Islet precursor cell (in vitro differentiated cells): ENCODE measurements at regions not wholly inside any gene's neighbourhood (a gene's known extent, or its start where the extent isn't known, plus 50 kb on each side); places are given as distances from the start of the nearest gene placed in this dataset.

ENCODE experiments used
- DNase-seq: peaks from one replicate; pipeline ENCODE4 v3.0.0-alpha.2; 2018

GRCh38 chr22:27267145-27267544 is 534.4 kb downstream of the MN1 start:
- no peak for DNase-seq

- DNase-seq, result no peak
Observed at GRCh38 chr22:27269751-27270543, 531.6 kb downstream of the MN1 start.

DNA sequence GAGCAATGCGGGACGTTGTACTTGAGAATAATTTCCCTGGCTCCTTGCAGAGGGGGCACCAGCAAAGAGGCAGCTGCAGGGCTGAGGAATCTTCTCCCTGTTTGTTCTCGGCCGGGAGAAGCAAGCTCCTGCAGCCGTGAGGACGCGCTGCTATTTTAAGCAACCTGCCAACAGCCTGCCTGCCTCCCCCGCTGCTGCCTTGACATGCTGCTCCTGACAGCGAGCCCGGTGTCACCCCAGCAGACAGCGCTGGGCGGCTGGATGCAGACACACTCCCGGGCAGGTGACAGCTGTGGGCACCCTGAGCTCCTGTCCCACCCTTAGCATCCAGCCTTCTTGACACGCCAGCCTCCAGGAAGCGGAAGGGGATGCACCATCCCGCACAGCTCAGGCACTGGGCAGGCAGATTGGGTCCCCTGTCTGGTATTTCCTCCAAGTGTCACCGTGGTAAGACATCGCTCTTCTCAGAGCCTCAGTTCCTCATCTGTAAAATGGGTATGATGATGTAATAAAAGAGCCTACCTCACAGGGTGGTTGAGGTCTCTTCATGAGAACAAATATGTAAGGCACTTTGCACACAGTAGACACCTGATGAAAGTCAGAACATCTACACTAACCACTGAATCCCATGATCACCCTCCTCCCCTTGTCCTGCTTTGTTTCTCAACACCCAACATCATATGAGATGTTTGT is 530.6 kb downstream of the MN1 start:
- no peak for DNase-seq

- DNase-seq, result no peak
Observed at GRCh38 chr22:27273436-27273835, 528.1 kb downstream of the MN1 start.

DNA sequence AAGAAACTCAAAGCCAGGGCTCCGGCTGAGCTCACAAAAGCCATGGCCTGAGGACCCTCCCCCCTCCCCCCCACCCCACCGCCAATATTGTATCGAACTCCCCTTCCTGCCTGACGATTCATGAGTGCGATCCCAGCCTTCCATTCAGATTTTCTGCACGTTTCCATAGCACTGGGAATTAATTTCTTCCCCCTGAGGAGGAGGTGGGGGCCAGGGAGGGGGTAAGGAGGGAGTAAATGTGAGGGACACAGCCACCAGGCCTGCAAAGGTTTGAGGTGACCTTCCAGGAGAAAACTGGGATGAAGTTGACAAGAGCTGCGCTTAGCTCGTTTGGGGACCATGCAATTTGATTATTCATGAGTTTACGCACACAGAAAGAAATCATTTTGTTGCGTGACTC is 527.7 kb downstream of the MN1 start:
- no peak for DNase-seq

DNA sequence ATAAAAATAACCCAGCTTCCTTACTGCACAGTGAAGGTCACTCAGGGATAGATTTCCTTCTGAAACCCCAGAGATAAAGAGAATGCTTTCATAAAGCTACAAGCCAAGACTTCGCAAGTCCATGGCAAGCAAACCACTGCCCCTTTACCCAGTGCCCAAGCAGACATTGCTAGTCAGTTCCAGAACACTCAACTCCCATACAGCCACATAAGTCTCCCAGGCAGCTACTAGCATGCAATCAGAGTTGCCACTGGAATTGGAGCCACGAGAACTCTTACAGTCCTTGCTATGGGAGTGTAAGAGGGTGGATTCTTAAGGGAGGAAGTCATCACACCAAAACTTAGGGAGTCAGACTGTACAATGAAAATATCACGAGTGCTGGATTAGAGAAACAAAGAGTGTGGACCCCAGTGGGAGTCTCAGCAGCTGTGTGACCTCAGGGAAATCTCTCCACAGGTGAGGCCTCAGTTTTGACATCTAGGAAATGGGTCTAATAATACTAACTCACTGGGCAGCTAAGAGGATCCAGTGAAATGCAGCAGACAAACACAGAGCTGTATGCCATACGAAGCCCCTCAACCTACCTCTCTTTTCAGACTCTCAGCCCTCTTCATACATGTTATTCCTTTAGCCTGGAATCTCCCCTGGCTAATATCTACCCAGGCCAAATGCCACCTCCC is 526.6 kb downstream of the MN1 start:
- DNase-seq, result no peak

DNA sequence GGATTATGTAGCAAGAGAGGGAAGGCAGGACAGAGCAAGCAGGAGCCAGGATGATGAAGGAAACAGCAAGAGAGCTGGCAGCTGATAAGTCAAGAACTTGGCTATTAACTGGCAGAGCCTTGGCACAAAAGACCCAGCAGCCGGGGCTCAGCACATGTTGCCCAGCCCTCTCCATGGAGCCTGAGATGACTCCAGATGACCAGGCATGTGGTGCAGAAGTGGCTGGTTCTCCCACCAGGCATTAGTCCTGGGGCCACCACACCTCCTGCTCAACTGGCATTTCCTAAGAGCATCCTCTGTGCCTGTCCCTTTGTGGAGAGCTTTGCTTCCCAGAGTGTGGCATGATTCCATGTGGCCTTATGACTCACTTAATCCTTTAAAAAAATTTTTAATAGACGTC is 522.6 kb downstream of the MN1 start:
- no peak for DNase-seq

- no peak for DNase-seq
Observed at GRCh38 chr22:27283240-27283639, 518.3 kb downstream of the MN1 start.

DNA sequence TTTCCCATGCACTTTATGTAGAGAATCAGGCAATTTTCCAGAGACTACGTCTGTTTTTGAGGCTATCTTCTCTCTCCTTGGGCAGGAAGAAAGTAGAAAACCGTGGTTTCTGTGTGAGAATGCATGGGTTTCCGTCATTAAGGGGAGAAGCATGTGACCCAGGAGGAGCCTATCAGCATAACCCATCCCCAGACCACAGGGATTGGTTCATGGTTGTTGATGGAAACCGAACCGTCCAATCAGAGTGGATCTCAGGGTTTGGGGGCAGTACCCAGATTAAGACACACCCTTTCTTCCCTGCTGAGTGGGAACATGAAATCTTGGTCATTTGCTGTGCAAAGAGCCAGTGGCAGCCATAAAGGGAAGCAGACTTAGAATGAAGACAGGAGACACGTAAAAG is 517.8 kb downstream of the MN1 start:
- no peak for DNase-seq

DNA sequence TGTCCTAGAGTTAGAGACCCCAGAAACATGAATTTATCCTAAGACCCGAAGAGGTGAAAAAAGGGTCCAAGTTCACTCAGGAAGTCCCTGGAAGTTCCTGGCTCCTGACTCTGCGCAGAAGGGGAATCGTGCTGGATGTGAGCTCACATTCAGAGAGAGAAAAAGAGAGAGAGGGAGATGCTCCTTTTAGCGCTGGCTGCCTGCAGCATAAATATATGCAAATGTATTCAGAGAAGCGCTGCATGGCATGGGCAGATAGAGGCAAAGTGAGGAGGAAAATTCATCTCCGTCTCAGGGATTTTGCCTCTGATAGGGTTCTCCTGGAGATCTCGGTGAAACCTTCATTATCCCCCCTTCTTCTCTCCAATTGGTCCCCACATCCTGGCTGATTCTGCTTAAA is 517.2 kb downstream of the MN1 start:
- no peak for DNase-seq

DNA sequence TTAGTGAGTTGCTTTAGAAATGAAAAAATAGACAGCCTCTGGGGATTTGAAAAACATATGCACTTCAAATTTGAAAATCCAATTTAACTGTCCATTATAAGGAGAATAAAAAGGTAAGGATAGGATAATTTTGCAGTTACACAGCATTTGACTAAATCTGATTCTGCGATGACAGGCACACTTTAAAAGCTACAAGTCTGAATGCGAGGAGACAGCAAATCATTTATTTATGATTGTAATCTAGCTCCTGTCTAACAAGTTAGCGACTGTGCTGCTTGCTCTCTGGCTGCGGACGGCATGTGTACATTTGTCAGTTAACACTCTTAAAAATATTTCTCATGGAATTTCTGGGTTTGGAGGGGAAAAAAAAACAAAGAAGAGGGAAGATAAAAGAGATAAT is 514.8 kb downstream of the MN1 start:
- DNase-seq, result no peak

DNA sequence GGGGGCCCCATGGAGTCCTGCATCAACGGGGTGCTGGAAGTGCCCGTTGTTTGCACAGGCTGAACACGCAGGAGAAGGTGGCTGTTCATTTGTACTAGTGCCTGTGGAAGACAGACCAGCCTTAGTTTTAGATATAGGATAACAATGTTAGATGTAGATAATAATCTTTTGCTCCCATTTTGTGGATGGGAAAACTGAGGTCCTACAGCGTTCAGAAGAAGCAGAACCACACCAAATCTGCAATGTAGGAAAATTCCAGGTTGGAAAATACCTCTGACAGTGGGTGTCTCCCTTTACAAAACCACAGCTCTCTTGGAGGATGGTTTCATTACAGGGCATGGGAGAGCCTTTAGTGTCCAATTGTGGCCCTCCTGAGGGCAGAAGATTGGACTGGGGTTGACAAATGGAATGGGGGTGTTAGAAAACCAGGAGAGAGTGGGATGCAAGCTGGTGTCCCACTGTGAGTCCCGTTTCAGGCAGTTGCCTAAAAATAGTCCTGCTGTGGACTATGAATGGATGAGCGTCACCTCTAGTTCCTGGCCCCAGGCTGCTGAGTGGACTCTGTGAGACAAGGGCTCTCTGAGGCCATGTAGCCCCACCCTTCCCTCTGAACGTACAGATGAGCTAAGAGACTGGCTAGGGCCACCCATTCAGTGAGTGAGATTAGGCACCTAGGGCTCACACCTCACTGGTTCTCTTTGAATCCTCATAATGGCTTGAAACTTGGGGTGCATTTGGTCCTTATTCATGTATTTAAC is 508.8 kb downstream of the MN1 start:
- DNase-seq, result no peak

- no peak for DNase-seq
Observed at GRCh38 chr22:27293721-27294445, 507.7 kb downstream of the MN1 start.

- DNase-seq, result no peak
Observed at GRCh38 chr22:27295040-27295439, 506.5 kb downstream of the MN1 start.

DNA sequence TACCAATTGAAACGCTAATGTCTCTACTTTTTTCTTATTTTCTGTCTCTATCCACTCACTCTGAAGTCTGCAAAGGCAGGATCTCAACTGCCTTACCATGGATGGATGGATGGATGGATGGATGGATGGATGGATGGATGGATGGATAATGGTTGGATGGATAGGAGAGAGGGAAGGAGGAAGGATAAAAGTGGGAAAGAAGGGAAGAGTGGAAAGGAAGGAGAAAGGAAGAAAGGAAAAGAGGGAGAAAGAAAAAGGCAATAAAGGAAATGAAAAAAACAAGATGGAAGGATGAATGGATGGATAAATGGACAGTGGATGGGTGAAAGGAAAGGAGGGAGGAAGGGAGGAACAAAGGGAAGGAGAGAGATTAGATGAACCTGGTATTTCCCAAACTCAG is 506.0 kb downstream of the MN1 start:
- DNase-seq, result no peak

DNA sequence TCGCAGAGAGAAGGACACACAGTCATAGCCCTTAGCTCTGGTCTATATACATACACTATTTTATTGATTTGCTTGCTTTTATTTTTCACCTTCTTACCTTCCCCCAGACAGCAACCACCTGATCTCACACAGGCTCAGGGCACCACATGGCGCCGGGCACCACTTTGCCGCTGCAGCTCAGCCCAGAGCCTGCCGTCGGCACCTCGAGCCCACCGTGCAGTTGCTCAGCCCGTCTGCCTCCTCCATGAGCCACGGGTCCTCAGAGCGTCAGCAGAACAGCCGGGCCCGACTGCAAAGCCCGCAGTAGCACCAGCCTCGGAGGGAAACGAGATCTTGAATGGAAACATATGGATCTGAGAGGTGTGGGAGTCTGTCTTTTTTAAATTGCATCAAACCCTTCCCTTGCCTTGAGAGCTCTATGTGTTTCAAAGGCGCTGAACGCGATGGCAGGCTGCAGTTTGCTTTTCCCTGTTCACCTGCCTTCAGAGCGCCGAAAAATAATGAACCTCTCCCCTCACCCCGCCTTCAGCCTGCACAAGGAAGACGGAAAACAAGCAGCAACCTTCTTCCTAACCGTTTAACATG is 505.4 kb downstream of the MN1 start:
- no peak for DNase-seq

DNA sequence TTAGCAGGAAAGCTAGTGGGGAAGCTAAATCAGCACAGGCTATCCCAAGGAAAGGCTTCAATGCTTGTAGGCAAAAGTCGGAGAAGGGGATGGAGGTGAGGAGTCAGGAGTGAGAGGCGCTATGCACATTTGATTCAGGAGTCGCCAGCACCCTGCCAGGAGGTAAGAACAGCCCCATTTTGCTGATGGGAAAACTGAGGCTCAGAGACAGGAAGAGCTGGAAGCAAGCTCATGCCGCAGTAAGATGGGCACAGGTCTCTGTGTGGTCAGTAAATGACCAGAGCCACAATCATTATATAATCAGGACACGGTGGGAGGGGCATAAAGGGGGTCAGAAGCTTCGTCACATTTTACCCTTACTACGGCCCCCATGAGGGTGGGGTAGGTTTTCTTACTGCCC is 504.4 kb downstream of the MN1 start:
- no peak for DNase-seq

- DNase-seq, result no peak
Observed at GRCh38 chr22:27298332-27298731, 503.2 kb downstream of the MN1 start.

DNA sequence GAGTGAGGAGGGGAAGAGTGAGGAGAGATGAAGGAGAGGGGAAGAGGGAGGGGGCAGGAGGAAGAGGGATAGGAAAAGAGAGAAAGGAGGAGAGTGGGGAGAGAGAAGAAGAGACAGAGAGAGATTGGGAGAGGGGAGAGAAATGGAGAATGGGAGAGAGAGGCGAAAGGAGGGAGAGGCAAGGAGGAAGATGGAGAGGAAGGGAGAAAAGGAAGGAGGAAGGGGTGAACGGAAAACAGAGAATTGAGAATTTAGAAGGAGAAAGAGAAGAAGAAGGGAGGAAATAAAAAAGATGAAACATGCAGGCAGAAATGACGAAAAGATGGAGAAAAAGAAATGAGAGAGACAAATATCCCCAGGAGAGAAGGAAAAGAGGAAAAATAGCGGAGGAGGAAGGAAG is 502.8 kb downstream of the MN1 start:
- DNase-seq, result no peak

- no peak for DNase-seq
Observed at GRCh38 chr22:27299181-27300085, 502.1 kb downstream of the MN1 start.
